ENCODE measurements at regions not wholly inside any gene's neighbourhood (a gene's known extent, or its start where the extent isn't known, plus 50 kb on each side); places are given as distances from the start of the nearest gene placed in this dataset.

DNA sequence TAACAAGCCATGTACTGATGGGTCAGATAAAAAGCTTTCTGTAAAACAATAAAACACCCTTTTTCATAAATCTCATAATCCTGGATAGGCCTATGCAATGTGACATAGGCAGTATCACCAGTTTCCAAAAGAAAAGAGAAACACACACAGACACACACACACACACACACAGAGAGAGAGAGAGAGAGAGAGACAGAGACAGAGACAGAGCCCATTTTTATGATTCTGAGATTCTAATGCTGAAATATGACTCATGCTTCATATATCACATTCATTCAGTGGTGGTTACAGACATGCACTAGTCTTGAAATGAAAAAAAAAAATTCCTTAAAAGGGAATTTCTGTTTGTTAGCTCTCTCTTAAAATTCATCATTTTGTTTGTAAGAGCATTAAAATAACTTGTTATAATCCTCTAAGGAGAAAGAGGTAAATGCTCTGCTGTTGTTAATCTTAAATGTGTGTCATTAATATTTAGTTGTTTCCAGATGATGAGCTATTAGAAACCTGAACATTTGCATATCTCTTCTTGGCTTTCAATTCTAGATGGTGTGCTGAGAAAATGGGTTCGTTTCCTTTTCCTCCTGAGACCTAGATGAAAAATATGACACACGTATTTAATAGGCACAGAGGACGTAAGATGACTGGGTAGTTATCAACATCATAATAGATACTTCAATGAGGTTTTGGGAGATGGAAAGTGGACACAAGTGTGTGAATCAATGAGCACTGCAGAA is 1598.7 kb upstream of the ACVR2A start:
- Histone ChIP-seq H3K9me3 (ENCODE audit: control insufficient read depth in 2 of 3, insufficient read depth in 1 of 3, low read length in 3 of 3) (no peaks in the 10 kb centered on the region), H3K36me3 (ENCODE audit: control insufficient read depth in 2 of 3, insufficient read depth in 3 of 3, low read length in 3 of 3) (no peaks in the 10 kb centered on the region), H3K27me3 (ENCODE audit: control insufficient read depth, insufficient read depth, low read length) (no peaks in the 10 kb centered on the region), H3K9ac (ENCODE audit: low read length in 3 of 3) (no peak overlapping the region), H3K27ac (ENCODE audit: low read depth in 2 of 2, low read length in 2 of 2) (no peak overlapping the region), H3K4me1 (ENCODE audit: control insufficient read depth in 2 of 3, insufficient read depth in 2 of 3, low read depth in 1 of 3, low read length in 3 of 3) (peaks cover 0 to 4% (median 0%) of the 10 kb centered on the region in 3 donors), H3K4me3 (ENCODE audit: low read length in 3 of 3) (no peak overlapping the region)
- TF ChIP-seq, protein P1, sequence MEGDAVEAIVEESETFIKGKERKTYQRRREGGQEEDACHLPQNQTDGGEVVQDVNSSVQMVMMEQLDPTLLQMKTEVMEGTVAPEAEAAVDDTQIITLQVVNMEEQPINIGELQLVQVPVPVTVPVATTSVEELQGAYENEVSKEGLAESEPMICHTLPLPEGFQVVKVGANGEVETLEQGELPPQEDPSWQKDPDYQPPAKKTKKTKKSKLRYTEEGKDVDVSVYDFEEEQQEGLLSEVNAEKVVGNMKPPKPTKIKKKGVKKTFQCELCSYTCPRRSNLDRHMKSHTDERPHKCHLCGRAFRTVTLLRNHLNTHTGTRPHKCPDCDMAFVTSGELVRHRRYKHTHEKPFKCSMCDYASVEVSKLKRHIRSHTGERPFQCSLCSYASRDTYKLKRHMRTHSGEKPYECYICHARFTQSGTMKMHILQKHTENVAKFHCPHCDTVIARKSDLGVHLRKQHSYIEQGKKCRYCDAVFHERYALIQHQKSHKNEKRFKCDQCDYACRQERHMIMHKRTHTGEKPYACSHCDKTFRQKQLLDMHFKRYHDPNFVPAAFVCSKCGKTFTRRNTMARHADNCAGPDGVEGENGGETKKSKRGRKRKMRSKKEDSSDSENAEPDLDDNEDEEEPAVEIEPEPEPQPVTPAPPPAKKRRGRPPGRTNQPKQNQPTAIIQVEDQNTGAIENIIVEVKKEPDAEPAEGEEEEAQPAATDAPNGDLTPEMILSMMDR (IDR thresholded peaks at IDR 0.05; ENCODE audit: borderline replicate concordance, extremely low read depth, insufficient read depth) = no peak
- intact Hi-C loops (cut with DNase I) = no loop called here
- DNase-seq (no peak), FAIRE-seq (no peak)

DNA sequence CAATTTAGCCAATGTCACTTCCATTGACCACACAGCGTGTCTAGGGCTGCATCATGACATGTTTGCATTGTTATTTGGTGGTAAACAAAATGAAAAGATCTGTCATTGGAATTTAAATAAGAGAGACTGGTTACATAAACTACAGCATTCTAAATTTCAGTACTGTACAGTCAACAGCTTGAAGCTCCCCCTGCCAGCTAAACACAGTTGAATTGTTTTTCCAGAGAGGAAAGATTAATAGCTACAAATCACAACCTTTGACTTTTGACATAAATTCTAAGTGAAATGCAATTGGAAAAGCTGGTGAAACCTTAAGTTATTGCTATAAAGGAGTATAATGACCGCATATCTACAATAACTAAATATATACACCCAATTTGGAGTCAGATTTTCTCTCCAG is 1600.0 kb upstream of the ACVR2A start:
- no peak overlapping the region for H3K4me3 ChIP-seq (ENCODE audit: low read length in 3 of 3)
- no peaks in the 10 kb centered on the region for H3K27me3 ChIP-seq (ENCODE audit: control insufficient read depth, insufficient read depth, low read length)
- no peak overlapping the region for H3K9ac ChIP-seq (ENCODE audit: low read length in 3 of 3)
- H3K36me3 ChIP-seq (ENCODE audit: control insufficient read depth in 2 of 3, insufficient read depth in 3 of 3, low read length in 3 of 3) = no peaks in the 10 kb centered on the region
- H3K9me3 ChIP-seq (ENCODE audit: control insufficient read depth in 2 of 3, insufficient read depth in 1 of 3, low read length in 3 of 3) = no peaks in the 10 kb centered on the region
- FAIRE-seq (no peak), DNase-seq (peak in 2 of 5 donors; percentile 55 to 63)
- TF ChIP-seq, protein P1 (IDR thresholded peaks at IDR 0.05; ENCODE audit: borderline replicate concordance, extremely low read depth, insufficient read depth) = no peak
- H3K27ac ChIP-seq (ENCODE audit: low read depth in 2 of 2, low read length in 2 of 2) = no peak overlapping the region
- peaks cover 0 to 4% (median 0%) of the 10 kb centered on the region in 3 donors for H3K4me1 ChIP-seq (ENCODE audit: control insufficient read depth in 2 of 3, insufficient read depth in 2 of 3, low read depth in 1 of 3, low read length in 3 of 3)
- intact Hi-C loops (cut with DNase I) = no loop called here

DNA sequence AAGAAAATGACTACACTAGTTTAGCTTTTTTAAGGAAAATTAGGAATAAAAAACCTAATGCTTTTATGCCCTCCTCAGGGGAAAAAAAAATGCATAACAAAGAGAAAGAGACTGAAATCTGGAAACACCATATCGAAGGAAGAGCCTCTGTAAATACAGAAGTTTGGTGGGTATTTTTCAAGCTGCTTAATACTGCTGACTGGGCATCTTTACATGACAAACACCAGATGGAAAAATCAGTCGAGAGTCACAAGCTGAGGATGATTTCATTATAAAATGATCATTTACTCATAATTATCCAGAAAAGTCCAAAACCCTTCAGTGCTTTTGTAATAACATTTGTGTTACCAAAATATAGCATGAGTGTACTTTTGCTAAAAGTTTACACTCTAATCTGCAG is 1600.7 kb upstream of the ACVR2A start:
- Histone ChIP-seq H3K9me3 (ENCODE audit: control insufficient read depth in 2 of 3, insufficient read depth in 1 of 3, low read length in 3 of 3) (no peaks in the 10 kb centered on the region), H3K9ac (ENCODE audit: low read length in 3 of 3) (no peak overlapping the region), H3K4me3 (ENCODE audit: low read length in 3 of 3) (no peak overlapping the region), H3K4me1 (ENCODE audit: control insufficient read depth in 2 of 3, insufficient read depth in 2 of 3, low read depth in 1 of 3, low read length in 3 of 3) (peaks cover 0 to 4% (median 0%) of the 10 kb centered on the region in 3 donors), H3K36me3 (ENCODE audit: control insufficient read depth in 2 of 3, insufficient read depth in 3 of 3, low read length in 3 of 3) (no peaks in the 10 kb centered on the region), H3K27ac (ENCODE audit: low read depth in 2 of 2, low read length in 2 of 2) (no peak overlapping the region), H3K27me3 (ENCODE audit: control insufficient read depth, insufficient read depth, low read length) (no peaks in the 10 kb centered on the region)
- FAIRE-seq (no peak), DNase-seq (peak in 1 of 5 donors; percentile 11)
- TF ChIP-seq, protein P1 (IDR thresholded peaks at IDR 0.05; ENCODE audit: borderline replicate concordance, extremely low read depth, insufficient read depth) = no peak
- intact Hi-C loops (cut with DNase I) = no loop called here

All from kidney (tissue), 13 donors.